HG03354 (cell line): ENCODE measurements at regions not wholly inside any gene's neighbourhood (a gene's known extent, or its start where the extent isn't known, plus 50 kb on each side); places are given as distances from the start of the nearest gene placed in this dataset.
"Not testable (repeated sequence)": the region's sequence is repeated elsewhere in the genome, so short reads cannot be mapped to it uniquely, and the experiment has no call there.

ENCODE experiments used
- ATAC-seq: cut with Tn5 transposase; IDR thresholded peaks from one replicate; pipeline ENCODE4 v1.9.1; 2021; ENCODE audit warnings: mild to moderate bottlenecking; ENCODE audit not compliant: unreplicated experiment, poor library complexity, severe bottlenecking

DNA sequence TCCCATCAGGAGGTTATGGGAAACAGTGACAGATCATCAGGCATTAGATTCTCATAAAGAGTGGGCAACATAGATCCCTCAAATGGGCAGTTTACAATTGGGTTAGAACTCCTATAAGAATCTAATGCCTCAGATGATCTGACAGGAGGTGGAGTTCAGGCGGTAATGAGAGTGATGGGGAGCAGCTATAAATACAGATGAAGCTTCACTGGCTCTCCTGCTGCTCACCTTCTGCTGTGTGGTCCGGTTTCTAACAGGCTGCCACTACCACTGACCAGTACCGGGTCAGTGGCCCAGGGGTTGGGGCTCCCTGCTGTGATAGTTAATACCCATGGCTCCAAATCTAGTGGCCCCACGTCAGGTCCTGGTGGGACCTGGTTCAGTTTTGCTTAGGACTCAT lies 135.7 kb downstream of the OR2B2 start:
- no peak for ATAC-seq

DNA sequence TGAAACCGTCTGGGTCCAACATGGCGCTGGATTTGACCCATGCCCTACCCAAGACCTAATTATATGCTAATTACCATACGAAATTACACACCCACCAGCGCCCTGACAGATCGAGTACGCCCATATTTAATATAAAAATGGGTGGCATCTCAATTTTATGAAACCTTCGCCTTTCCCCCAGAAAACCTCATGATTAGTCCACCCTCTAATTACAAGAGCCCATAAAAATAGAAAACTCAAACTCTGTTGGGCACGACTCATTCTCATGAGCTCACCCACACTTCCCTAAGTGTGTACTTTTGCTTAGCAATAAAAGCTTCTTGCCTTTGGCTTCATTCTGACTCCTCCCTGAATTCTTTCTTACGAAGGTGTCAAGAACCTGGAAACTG lies 136.4 kb downstream of the OR2B2 start:
- ATAC-seq: no peak

DNA sequence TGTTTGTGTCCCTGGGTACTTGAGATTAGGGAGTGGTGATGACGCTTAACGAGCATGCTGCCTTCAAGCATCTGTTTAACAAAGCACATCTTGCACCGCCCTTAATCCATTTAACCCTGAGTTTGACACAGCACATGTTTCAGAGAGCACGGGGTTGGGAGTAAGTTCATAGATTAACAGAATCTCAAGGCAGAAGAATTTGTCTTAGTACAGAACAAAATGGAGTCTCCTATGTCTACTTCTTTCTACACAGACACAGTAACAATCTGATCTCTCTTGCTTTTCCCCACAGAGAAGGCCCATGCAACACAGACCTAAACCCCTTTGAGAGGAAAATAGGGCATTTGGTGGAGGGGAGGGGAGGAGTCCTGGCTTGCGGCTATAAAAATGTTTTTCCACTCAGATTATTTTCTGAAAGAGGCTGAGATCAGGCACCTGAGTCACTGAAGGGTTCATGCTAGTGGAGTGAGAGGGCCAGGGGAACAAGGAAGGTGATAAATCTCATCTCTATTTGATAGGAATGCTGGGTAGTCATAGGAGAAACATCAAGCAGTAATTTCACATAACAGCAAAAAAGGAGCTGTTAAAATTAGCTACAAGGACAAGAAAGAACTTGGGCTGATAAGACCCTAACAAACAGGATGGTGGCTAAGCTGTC lies 136.9 kb downstream of the OR2B2 start:
- not testable (repeated sequence) for ATAC-seq

DNA sequence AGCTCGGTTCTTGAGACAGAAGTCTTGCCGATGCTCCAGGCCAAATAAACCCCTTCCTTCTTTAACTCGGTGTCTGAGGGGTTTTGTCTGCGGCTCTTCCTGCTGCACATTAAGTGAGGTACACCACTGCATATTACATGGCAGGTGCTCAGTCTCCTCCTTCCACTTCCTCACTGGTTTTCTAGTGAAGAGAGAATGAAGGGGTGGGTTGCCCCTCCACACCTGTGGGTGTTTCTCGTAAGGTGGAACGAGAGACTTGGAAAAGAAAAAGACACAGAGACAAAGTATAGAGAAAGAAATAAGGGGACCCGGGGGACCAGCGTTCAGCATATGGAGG lies 138.0 kb downstream of the OR2B2 start:
- ATAC-seq: not testable (repeated sequence)

DNA sequence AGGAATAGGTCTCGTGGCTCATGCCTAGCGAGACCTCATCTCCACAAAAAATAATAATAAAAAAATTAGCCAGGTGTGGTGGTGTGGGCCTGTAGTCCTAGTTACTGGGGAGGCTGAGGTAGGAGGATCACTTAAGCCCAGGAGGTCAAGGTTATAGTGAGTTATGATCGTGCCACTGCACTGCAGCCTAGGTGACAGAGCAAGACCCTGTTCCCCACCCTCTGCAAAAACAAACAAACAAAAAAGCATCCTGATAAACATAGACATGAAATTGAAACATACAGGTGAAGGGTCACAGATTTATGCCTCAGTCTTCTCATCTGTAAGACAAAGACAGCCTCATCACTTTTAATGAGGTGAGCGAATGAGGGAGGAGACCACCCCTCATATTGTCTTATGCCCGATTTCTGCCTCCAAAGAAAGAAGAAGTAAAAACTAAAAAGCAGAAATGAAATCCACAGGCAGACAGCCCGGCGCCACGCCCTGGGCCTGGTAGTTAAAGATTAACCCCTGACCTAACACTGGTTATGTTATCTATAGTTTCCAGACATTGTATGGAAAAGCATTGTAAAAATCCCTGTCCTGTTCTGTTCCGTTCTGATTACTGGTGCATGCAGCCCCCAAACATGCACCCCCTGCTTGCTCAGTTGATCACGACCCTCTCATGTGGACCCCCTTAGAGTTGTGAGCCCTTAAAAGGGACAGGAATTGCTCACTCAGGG lies 138.5 kb downstream of the OR2B2 start:
- not testable (repeated sequence) for ATAC-seq

DNA sequence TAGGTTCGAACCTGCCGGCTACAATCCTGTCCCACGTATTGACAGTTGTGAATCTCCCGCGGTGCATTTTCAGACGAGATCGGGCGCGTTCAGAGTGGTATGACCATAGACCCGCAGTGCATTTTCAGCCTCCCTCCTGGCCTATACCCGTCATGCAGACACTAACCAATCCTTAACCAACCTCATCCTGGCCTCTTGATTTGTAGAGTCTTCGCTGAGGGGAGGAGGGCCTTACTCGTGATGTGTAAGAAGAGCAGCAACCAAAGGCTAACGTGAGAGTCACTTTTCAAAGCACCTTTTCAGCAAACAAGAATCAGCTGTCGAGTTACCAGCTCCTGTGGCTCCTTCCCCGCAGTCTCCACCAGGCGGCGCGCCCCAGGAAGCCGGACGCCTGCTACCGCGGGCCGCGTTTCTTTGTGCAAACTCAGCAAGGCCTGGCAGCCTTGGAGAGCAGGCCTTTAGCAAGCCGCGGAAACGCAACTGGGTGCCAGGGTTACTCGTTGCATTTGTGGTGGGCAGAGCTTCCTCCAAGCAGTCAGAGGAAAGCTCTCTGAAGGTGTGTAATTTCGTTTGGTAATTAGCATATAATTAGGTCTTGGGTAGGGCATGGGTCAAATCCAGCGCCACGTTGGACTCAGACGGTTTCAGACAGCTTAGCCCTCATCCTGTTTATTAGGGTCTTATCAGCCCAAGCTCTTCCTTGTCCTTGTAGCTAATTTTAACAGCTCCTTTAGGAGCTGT lies 139.8 kb downstream of the OR2B2 start:
- peak; percentile 76 for ATAC-seq

DNA sequence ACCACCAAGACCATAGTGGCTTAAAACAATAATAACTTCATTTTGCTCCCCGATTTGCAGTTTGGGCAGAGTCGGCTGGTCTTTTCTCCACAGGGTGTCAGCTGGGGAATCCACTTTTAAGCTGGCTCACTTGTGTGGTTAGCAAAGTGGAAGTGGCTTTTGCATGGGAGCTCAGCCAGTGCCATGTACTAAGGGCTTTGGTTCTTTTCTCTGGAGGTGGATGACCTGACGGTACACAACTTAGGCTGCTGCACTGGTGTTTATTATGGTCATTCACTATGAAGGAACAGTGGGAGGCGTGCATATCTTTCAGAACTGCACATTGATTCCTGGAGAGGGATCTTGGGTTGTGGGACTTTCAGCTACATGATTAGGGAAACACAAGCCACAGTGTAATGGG lies 141.0 kb downstream of the OR2B2 start:
- ATAC-seq: no peak

DNA sequence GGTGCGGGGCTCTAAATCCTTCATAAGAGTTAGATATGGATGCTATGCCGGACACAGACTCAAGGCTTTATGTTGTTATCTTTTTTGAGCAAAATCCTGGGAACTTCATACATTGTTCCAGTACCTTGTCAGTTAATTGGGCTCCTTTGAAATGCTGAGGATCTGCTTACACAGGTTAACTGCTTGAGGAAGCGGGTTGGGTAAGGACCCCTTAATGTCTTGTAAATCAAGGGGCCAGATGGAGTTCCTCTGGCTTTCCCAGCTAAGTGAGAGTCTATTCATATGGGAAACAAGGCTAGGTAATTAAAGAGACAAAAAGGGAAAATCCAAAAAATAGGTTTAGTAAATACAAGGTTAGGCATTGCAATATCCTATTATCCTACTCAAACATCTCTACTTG lies 141.5 kb downstream of the OR2B2 start:
- ATAC-seq: no peak

DNA sequence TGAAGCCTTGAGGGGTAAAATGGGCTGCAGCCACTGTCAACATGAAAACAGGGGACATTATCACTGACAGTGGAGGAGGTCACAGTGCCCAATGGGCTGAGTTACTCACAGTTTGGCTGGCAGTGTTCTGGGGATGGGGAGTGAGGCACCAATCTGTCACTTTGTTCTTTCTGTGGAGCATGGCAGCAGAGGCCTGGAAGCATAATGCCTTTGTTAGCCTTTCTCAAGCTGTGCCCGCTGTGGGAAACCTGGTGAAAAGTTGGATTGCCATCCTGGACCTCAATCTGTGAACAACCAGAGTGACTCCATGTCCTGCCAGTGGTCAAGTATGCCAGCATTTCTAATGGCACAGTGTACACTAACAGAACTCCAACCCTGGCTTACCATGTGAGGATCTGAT lies 143.6 kb downstream of the OR2B2 start:
- no peak for ATAC-seq

DNA sequence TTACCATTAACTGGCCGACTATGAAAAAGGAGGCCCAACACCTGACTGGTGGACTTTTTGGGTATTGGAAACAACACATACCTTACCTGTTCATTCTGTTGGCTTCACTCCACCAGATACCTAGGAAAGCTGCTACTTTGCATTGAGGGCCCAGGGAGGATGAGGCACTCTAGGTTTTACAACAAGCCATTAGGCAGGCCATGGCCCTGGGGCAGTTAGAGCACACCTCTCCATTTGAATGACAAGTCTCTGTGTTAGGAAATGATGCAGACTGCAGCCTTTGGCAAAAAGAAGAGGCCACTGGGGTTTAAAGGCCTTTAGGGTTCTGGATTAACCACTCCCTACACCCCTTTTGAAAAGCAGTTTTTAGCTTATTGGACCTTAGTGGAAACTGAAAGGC lies 144.3 kb downstream of the OR2B2 start:
- ATAC-seq: no peak

DNA sequence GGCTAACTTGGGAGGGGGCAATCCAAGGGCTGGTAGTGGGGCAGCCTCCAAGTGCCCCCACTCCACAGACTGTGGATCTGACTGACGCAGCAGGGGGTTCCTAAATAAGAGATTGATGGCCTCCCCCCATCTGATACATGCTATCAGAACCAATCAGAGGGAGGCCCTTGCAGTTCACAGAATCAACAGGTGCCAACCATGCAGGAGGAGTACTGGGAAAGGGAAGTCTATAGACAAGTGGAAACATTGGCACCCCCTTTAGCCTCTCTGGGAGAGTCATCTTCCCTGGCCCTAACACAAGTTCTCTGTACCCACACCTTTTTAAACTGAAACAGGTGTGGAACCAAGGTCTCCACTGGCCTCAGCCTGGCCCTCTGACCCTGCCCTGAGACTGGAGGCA lies 145.8 kb downstream of the OR2B2 start:
- no peak for ATAC-seq

DNA sequence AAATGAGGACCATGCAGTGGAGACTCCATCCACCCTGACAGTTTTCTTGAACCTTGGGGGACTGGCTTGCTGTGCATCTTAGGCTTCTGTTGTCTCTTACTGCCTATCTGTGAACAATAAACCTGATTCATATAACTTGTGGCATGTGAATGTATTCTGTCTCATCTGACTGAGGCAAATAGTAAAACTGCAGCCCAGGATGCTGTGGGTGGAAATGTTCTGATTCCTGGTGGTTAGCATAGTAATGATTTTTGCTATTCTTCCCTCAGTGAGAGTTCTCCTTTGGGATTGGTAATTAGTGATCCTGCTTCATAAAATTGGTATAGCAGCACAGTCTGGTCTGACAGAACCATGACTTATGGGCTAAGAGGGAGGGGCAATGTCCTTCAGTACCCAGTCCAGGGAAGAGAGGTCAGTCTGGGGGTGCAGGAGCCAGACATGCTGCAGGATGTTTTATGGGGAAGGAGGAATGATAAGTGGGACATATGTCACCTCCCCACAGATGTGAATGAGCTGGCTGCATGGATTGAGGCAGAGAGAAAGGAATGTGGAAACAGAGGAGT lies 147.1 kb downstream of the OR2B2 start:
- no peak for ATAC-seq

DNA sequence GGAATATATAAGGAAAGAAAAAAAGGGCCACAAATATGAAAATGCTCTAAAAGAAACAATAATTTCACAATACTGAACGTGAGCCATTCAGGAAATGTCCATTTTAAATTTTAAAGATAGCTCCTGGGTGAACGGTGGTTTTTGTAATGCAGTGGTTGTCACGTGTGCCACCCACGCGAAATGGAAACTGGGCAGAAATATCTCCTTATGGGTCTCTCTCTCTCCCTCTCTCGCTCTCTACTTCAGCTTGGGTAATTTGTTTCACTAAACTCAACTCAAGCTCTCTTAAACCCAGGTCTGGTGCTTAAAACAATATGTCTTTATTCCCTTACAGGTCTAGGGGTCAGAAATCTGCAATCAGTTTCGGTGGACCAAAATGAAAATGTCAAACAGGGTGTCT lies 150.8 kb downstream of the OR2B2 start:
- no peak for ATAC-seq

DNA sequence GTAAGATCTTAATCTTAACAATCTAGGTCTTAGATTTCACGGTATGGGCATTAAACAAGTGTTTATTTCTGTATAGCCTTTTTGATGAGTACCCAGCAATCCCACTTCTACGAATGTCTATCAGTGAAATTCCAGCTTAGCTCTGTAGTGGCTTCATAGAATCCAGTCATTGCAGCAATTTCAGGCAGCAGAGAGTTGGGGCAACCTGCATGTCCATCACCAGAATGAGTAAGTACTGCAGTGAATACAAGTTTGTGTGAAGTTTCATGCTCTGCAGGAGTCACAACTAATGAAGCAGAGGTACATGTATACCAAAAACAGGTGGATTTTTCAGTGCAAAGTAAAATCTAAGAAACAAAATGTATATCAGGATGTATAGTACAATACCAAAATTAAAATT lies 151.7 kb downstream of the OR2B2 start:
- ATAC-seq: no peak

DNA sequence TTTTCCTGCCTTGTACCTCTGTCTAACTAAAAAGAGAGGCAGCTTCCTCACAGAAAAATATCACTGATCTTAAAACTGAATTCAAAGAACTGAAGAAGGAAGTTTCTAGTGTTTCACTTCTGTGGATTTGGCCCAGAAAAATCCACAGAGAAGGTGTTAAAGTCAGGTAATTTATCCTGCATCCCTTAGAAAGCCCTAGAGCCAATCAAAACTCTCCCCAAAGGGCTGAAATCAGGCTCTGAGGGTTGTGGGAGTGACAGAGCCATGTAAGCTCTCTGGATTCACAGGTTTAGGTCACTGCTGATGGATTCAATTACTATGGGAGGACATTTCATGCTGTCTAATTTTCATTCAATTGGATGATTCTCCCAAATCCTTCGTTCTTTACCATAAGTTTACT lies 152.3 kb downstream of the OR2B2 start:
- ATAC-seq: no peak

DNA sequence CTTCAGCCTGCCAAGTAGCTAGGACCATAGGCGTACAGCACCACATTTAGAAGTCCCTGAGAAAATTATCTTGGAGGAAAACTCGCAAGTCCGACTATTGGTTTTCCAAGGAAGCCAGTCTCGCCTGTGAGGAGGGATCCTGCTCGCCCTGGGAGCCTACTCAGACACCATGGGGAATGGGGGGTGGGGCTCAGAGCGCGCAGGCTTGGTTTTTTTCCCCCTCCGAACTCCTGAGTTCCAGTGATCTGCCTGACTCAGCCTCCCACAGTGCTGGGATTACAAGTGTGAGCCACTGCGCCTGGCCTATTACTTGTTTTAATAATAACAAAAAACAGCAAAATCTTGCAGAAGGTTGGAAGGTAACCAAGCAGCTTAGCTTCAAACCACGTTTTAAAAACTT lies 153.7 kb downstream of the OR2B2 start:
- ATAC-seq: no peak

DNA sequence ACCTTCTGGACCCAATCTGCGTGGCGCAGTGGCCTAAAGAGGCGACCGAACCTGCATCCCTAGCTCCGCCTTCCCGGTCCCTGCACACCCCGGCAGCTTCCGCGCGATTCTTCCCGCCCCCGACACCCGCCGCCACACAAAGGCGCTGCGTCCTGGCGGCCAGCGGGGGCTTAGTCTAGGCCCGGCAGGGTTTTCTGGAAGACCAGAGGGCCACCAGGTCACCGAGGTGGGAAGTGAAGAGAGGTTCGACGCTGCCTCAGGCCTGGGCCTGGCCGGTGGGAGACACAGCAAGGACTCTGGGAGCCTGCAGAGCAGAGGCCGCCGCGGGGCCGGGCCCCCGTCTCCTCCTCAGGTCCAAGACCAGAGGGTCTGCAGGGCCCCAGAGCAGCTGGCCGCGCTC lies 154.9 kb downstream of the OR2B2 start:
- ATAC-seq: no peak

DNA sequence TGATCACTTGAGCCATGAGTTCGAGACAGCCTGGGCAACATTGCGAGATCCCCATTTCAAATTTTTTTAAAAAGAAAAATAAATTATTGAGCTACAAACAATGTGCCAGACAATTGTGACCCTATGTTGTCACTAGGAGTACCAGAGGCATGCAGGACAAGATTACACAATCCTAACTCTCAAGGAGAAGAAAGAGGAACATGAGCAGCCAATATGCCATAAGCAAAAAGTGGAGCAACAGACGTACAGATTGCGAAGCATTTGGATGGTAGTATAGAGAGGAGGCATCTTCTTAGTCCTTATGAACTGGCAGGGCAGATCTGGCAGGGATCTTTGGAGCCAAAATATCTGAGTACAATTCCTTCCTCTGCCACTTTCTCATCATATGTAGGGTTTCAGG lies 156.4 kb downstream of the OR2B2 start:
- no peak for ATAC-seq

DNA sequence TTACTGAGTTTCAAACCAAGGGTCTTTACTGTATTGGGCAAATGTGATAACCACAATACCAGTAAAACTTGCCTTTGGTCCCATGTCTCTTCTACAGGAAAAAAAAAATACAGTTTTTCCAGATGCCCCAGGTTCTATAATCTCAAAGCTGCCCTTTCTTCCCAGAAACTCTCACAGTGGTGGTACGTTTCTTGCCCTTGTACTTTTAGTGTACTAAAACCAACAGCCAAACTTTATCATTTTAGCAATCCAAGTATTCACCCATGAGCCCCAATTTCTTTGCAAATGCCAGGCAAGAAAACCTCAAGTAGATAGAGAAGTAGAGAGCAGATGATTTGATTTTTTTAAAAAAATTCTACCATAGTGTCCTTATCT lies 157.8 kb downstream of the OR2B2 start:
- no peak for ATAC-seq

DNA sequence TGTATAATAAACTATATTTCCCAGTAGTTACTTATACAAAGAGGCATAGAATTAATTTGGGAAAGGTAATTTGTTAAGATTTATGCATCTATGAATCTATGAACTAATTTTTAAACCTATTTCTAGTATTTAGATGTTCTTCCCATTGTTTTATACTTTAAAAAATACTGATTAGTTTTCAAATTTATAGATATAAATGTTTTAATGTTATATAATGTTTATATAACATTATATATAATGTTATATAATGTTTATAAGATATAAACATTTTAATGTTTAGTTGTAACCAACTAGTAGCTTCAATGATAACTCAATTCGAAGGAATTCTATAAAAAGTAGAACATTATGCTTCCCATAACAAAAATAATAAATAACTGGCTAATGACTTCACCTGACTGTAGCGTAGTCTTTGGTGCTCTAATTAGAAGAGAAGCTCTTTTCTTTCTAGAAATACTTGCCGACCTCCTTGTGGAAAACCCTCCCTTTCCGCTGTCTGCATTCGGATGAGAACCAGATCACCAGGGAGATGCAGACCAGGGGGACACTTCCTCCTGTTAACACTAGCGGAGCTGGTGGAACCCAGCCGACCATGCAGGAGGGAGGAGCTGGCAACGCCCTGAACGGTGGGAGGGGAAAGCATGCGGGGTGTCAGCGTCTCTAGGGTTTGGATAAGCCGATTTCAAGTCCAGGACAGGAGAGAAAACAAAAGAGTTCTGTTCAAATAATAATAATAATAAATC lies 158.4 kb downstream of the OR2B2 start:
- peak; percentile 64 for ATAC-seq
